NCI-H2081 treated with DMSO at 0.1 percent for 48 hours (cell line): ENCODE measurements at regions not wholly inside any gene's neighbourhood (a gene's known extent, or its start where the extent isn't known, plus 50 kb on each side); places are given as distances from the start of the nearest gene placed in this dataset.

Source experiments
- DNase-seq: peaks from one replicate; lab custom pipeline; 2025; lab: John Stamatoyannopoulos, UW

GRCh38 chr1:119308130-119308700 lies 60.4 kb upstream of the HAO2 start:
- DNase-seq = no peak

- DNase-seq = no peak
These were observed 59.8 kb upstream of the HAO2 start for GRCh38 chr1:119308806-119309205.

- no peak for DNase-seq
These were observed 58.3 kb upstream of the HAO2 start for GRCh38 chr1:119310301-119310700.

GRCh38 chr1:119312500-119312899 lies 56.1 kb upstream of the HAO2 start:
- DNase-seq = no peak

- DNase-seq = no peak
These were observed 54.4 kb upstream of the HAO2 start for GRCh38 chr1:119314001-119314796.

- DNase-seq = no peak
These were observed 51.6 kb upstream of the HAO2 start for GRCh38 chr1:119316870-119317416.

GRCh38 chr1:119318466-119319309 lies 49.9 kb upstream of the HAO2 start:
- no peak for DNase-seq
